Spleen (tissue), 11 donors: ENCODE measurements at regions not wholly inside any gene's neighbourhood (a gene's known extent, or its start where the extent isn't known, plus 50 kb on each side); places are given as distances from the start of the nearest gene placed in this dataset.

Source experiments
- DNase-seq: peaks from one replicate; pipeline ENCODE4 v3.0.0-alpha.2; 2020
- H3K27ac ChIP-seq, 8 donors: fragments of 200-600 bp; sonication (generic) in 7 of 8; 1 replicate in 4 of 8; 2 replicates in 4 of 8; pipeline versions ENCODE4 v1.5.0 to v1.8.0; 2016 to 2021; ENCODE audit warnings: inconsistent platforms in 4 of 8, mild to moderate bottlenecking in 4 of 8, moderate library complexity in 1 of 8
- H3K27me3 ChIP-seq, 7 donors: fragments of 200-600 bp; sonication (generic) in 6 of 7; replicated peaks in 1 of 7; 1 replicate in 4 of 7; 2 replicates in 3 of 7; pipeline versions ENCODE4 v1.5.0 to v1.8.0; 2016 to 2021; ENCODE audit warnings: inconsistent platforms in 3 of 7, mild to moderate bottlenecking in 1 of 7
- H3K36me3 ChIP-seq, 6 donors: fragments of 200-600 bp; sonication (generic) in 5 of 6; 1 replicate in 4 of 6; 2 replicates in 2 of 6; pipeline versions ENCODE4 v1.5.0 to v1.8.0; 2016 to 2021; ENCODE audit warnings: inconsistent platforms in 2 of 6
- H3K4me1 ChIP-seq, 6 donors: fragments of 200-600 bp; sonication (generic) in 5 of 6; 1 replicate in 3 of 6; 2 replicates in 3 of 6; pipeline versions ENCODE4 v1.5.0 to v1.8.0; 2016 to 2021; ENCODE audit warnings: inconsistent platforms in 3 of 6
- H3K4me3 ChIP-seq, 8 donors: fragments of 200-600 bp; sonication (generic) in 7 of 8; 1 replicate in 4 of 8; 2 replicates in 4 of 8; pipeline versions ENCODE4 v1.5.0 to v1.8.0; 2016 to 2021; ENCODE audit warnings: inconsistent platforms in 4 of 8, mild to moderate bottlenecking in 4 of 8, moderate library complexity in 2 of 8
- H3K9me3 ChIP-seq, 8 donors: fragments of 200-600 bp; sonication (generic) in 7 of 8; 1 replicate in 4 of 8; 2 replicates in 4 of 8; pipeline versions ENCODE4 v1.5.0 to v1.8.0; 2016 to 2021; ENCODE audit warnings: inconsistent platforms in 4 of 8
- CTCF ChIP-seq, 11 experiments: fragments of 200-600 bp in 7 of 11; fragments of 450-650 bp in 4 of 11; sonication (generic) in 4 of 11; IDR thresholded peaks in 8 of 11; conservative IDR thresholded peaks in 3 of 11; 1 replicate in 7 of 11; 2 replicates in 4 of 11; pipeline versions ENCODE4 v1.4.0 to v1.8.0; 2016 to 2021; ENCODE audit warnings: antibody characterized with exemption in 11 of 11, inconsistent platforms in 4 of 11, mild to moderate bottlenecking in 1 of 11
- POLR2A ChIP-seq, 3 donors: fragments of 450-650 bp; IDR thresholded peaks; one replicate each; pipeline ENCODE4 v1.5.1; 2017; ENCODE audit warnings: antibody characterized with exemption in 3 of 3, mild to moderate bottlenecking in 1 of 3
- POLR2AphosphoS5 ChIP-seq, 3 donors: sonication (generic); formaldehyde crosslinking; IDR thresholded peaks; one replicate each; pipeline ENCODE4 v1.5.1; 2017; ENCODE audit warnings: antibody characterized with exemption in 3 of 3
- WGBS, 5 donors: extraction: QIAGEN DNeasy Blood & Tissue Kit in 3 of 5; methylation state at CpG; one replicate each; pipeline versions ENCODE4 v1.1.5 to v1.1.7; 2013 to 2018; 5-methylcytosine and 5-hydroxymethylcytosine counted together
- intact Hi-C: fragments of 100-400 bp; cut with DNase I; formaldehyde crosslinking; loops from one replicate; pipeline ENCODE4 v1.15.0; 2023; ENCODE audit warnings: low total_unique reads
- donor health status: healthy with polysubstance abuse.
- donor health status: DM: no; HTN: no; CAD: no; lungs with moderate emphysema.
- donor health status: DM: no; HTN: no; CAD: no.
- donor health status: Bipolar disorder and iron deficiency.
- donor health status: healthy.
- donor health status: DM: no; HTN: no; CAD: no.
- donor health status: DM: yes; HTN: yes; CAD: no.

DNA sequence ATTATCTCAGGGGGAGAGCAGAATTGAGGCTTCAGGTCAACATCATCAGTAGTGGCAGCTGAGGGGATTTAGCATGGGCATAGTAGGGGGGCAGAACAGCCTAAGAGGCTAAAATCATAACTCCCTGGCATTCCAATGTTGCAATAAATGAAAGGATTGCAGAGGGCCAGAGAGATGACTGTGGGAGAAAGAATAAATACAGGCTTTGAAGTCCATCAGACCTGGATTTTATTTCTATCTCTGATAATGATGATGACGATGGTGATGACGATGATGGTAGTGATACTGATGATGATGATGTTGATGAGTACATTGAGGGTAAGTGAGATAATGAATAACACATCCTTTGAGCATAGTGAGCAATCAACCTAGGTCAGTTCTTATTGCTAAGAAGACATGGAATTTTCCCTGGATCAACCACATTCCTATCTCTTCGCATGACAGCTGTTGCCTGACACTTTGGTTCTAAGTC lies 107.4 kb upstream of the CDH11 start:
- 92 to 97% (median 93%) methylated on average over 3 of the region's 3 CpGs for WGBS, 5 donors
- no peak for TF ChIP-seq POLR2A (IDR thresholded peaks at IDR 0.05)
- Histone ChIP-seq H3K27me3 (no peaks in the 10 kb centered on the region), H3K27ac (no peak overlapping the region), H3K36me3 (no peaks in the 10 kb centered on the region), H3K9me3 (no peaks in the 10 kb centered on the region), H3K4me3 (no peak overlapping the region), H3K4me1 (no peaks in the 10 kb centered on the region)
- intact Hi-C loops: no loop called here
- no peak for DNase-seq

DNA sequence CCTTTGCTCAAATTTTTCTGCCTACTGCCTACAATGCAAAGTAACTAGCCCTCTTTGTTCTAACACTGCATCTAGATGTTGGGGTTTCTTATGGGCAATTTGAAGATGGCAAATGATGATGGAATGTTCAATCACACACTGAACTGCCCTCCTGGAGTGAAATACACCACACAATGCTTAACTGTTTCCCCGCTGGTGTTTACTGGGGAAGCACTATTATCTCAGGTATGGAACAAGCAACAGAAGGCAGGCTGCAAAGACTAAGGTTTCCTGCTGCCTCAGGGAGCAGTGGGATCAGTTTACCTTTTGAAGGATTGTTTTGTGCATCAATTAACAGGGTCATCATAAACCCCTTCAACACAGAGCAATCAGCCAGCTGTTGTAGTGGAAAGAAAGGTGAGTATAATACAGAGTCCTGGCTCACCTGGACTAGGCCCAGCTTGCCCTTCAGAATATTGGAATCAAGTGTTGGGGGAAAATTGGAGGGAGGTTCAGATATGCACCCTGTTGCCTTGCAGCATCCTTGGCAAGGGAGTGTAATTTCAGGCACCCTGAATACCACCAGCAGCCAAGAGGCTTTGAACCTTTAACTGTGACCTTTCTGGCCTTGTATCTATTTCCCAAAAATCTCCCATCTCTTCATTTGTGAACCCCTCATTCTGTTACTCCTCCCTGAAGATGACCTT lies 105.4 kb upstream of the CDH11 start:
- Histone ChIP-seq H3K36me3 (no peaks in the 10 kb centered on the region), H3K4me3 (no peak overlapping the region), H3K27me3 (no peaks in the 10 kb centered on the region), H3K27ac (no peak overlapping the region), H3K4me1 (no peaks in the 10 kb centered on the region), H3K9me3 (no peaks in the 10 kb centered on the region)
- DNase-seq: no peak
- no peak for TF ChIP-seq CTCF (IDR thresholded peaks at IDR 0.05 in 8 of 11, conservative IDR thresholded peaks at IDR 0.05 in 3 of 11)
- no peak for TF ChIP-seq POLR2AphosphoS5 (IDR thresholded peaks at IDR 0.05)
- TF ChIP-seq POLR2A (IDR thresholded peaks at IDR 0.05): no peak
- 76 to 97% (median 84%) methylated on average over 1 of the region's 1 CpG for WGBS, 5 donors
- intact Hi-C loops: no loop called here

- Histone ChIP-seq H3K9me3 (no peaks in the 10 kb centered on the region), H3K27me3 (no peaks in the 10 kb centered on the region), H3K36me3 (no peaks in the 10 kb centered on the region), H3K4me3 (no peak overlapping the region), H3K4me1 (no peaks in the 10 kb centered on the region), H3K27ac (no peak overlapping the region)
- no peak for DNase-seq
- 83 to 94% (median 85%) methylated on average over 1 of the region's 1 CpG for WGBS, 5 donors
- TF ChIP-seq POLR2AphosphoS5 (IDR thresholded peaks at IDR 0.05): no peak
- TF ChIP-seq POLR2A (IDR thresholded peaks at IDR 0.05): no peak
- no peak for TF ChIP-seq CTCF (IDR thresholded peaks at IDR 0.05 in 8 of 11, conservative IDR thresholded peaks at IDR 0.05 in 3 of 11)
- intact Hi-C loops: no loop called here
Observed at GRCh38 chr16:65226077-65226476, 104.2 kb upstream of the CDH11 start.

GRCh38 chr16:65225488-65225887 lies 103.6 kb upstream of the CDH11 start:
- no peaks in the 10 kb centered on the region for H3K36me3 ChIP-seq
- 77 to 89% (median 84%) methylated on average over 5 of the region's 5 CpGs for WGBS, 5 donors
- no peaks in the 10 kb centered on the region for H3K9me3 ChIP-seq
- H3K27me3 ChIP-seq: no peaks in the 10 kb centered on the region
- intact Hi-C loops: no loop called here
- no peak overlapping the region for H3K27ac ChIP-seq
- TF ChIP-seq POLR2AphosphoS5 (IDR thresholded peaks at IDR 0.05) (no peak), CTCF (IDR thresholded peaks at IDR 0.05 in 8 of 11, conservative IDR thresholded peaks at IDR 0.05 in 3 of 11) (no peak), POLR2A (IDR thresholded peaks at IDR 0.05) (no peak)
- DNase-seq: no peak
- no peak overlapping the region for H3K4me3 ChIP-seq
- no peaks in the 10 kb centered on the region for H3K4me1 ChIP-seq
